GM19452 (cell line): ENCODE measurements at regions not wholly inside any gene's neighbourhood (a gene's known extent, or its start where the extent isn't known, plus 50 kb on each side); places are given as distances from the start of the nearest gene placed in this dataset.

ENCODE experiments used
- ATAC-seq: cut with Tn5 transposase; IDR thresholded peaks from one replicate; pipeline ENCODE4 v1.9.1; 2021; ENCODE audit not compliant: unreplicated experiment

GRCh38 chr13:70923863-70924752 is 815.9 kb upstream of the KLHL1 start:
- no peak for ATAC-seq

GRCh38 chr13:70911286-70911685 is 803.0 kb upstream of the KLHL1 start:
- ATAC-seq, result no peak

- ATAC-seq, result no peak
These were observed 800.5 kb upstream of the KLHL1 start for GRCh38 chr13:70908795-70909194.

DNA sequence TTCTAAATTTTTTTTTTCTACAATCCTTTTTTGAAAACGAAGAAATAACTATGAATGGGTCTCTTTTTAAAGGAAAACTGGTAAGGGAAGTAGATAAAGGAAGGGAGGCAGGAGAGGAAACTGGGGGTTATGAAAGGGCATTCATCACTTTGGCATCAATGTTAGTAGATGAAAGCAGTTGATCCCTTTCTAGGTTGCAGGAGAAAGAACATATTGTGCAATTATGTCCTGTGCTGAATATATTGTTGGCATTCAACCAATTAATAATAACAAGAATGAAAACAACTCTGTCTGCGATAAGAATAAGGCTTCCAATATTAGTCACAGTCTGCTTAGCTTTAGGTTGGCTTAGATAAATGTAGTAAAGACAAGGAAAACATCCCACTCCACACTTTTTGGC is 796.8 kb upstream of the KLHL1 start:
- no peak for ATAC-seq

DNA sequence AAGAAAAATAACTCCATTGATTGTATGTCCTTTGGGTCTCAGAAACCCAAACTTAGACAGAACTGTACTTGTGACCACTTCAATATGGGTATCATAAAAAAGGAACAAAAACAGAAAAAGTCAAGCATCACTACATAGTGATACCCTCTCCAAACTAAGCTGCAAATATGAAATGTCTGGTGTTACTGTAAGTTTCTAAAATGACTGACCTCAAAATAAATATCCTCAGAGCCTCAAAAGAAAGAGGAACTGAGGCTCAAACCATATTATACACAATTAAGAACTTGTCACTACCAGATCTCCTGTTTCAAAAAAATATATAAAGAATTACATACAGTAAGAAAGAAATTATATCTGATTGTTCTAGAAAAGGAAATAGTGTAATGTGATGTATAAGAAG is 787.9 kb upstream of the KLHL1 start:
- no peak for ATAC-seq

GRCh38 chr13:70895599-70895998 is 787.3 kb upstream of the KLHL1 start:
- ATAC-seq, result no peak

DNA sequence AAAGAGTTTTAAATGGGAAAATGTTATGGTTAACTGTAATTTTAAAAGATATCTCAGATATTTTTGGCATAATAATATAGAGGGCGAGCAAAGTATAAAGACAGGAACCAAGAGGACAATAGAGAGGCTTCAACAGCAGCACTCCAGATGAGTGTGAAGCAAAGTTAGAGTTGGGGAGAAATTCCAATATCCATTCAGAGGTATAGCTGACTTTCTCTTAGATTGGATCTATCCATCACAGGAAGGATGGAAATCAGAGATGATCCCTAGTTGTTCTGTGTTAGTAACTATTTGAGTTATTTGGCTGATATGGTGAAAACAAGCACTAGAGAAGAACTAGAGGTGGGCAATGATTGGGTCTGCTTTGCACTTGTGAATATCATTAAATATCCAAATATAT is 786.0 kb upstream of the KLHL1 start:
- peak; percentile 24 for ATAC-seq

DNA sequence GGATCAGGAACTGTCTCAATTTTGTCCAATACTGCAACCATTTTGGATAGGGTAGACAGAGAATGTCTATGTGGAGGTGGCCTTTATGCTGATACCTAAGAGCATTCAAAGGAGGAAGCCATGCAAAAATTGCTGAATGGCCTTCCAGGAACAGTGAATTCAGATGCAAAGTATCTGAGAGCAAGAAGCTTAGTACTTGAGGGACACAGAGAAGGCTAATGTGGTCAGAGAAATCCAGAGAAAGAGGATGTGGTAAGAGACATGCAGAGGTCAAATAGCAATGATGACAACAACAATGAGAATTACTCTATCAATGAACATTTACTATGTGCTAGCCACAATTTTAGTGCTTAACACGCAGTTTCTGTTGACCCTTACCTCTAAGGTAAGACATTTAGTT is 785.6 kb upstream of the KLHL1 start:
- ATAC-seq, result peak; percentile 71

- no peak for ATAC-seq
These were observed 782.0 kb upstream of the KLHL1 start for GRCh38 chr13:70890289-70890688.

DNA sequence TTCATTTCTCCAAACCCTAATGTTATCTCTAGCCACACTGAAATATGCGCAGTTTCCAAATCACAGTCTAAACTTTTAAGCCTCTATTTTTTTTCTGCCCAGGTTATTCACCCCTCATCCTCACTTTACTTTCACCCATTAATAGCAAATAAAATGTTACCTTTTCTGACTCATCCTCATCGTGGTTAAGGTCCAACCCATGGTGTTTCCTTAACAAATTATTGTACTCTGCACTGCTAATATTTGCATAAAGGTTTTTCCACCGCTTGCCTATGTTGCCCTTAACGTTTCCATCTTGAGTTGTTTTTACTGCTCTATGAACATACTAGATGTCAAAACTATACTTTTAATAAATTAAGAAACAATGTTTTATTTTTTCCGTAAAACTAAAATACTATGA is 780.9 kb upstream of the KLHL1 start:
- ATAC-seq, result no peak

GRCh38 chr13:70884196-70884595 is 775.9 kb upstream of the KLHL1 start:
- no peak for ATAC-seq

- no peak for ATAC-seq
These were observed 766.4 kb upstream of the KLHL1 start for GRCh38 chr13:70874636-70875035.

DNA sequence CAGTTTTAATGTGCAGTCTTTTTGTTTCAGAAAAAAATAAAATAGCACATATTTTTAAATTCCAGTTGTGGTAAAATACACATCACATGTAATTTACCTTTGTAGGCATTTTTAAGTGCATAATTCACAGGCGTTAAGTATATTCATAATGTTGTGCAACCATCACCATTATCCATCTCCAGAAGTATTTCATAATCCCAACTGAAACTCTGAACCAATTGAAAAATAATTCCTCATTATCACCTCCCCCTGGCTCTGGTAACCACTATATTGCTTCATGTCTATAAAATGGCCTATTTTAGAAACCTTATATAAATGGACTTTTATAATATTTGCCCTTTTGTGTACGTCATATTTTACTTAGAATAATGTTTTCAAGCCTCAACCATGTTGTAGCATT is 756.5 kb upstream of the KLHL1 start:
- no peak for ATAC-seq

DNA sequence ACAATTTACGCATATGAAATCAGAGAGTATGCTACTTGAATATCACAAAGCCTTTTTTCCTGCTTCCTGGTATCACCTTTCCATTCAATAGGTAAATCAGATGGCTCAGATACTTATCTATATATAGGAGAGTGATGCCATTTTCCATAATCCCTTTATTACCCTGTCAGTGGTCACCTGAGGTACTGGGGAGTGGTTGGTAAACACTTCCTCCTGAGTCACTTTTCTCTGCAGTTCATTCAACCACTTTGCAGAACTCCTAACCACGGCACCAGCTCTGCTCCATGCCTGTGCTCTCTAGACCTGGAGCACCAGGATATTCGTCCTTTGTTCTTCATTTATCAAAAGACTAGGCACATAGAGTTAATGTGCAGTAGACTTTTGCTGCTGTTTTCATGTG is 748.5 kb upstream of the KLHL1 start:
- no peak for ATAC-seq

- ATAC-seq, result no peak
These were observed 747.8 kb upstream of the KLHL1 start for GRCh38 chr13:70856025-70856424.

DNA sequence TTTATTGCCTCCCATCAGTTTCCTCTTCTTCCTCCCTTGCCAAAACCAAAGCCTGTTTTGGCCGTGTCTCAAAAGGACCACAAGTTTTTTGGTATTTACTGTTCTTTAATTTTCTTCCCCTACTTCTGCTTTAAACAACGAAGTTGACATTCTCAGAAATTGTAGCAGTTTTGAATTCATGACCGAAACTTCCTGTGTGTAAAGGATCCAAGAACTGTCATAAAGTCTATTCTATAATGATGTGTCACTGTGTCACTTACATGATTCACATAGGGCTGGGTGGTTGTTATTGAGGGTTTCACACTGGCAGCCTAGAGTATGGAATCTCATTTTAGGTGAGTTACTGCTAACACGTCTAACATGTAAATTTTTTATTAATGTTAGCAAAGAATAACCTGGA is 741.0 kb upstream of the KLHL1 start:
- no peak for ATAC-seq

- ATAC-seq, result no peak
These were observed 736.3 kb upstream of the KLHL1 start for GRCh38 chr13:70844391-70845108.

GRCh38 chr13:70842062-70842644 is 733.9 kb upstream of the KLHL1 start:
- ATAC-seq, result no peak

GRCh38 chr13:70841240-70842061 is 733.2 kb upstream of the KLHL1 start:
- ATAC-seq, result no peak

DNA sequence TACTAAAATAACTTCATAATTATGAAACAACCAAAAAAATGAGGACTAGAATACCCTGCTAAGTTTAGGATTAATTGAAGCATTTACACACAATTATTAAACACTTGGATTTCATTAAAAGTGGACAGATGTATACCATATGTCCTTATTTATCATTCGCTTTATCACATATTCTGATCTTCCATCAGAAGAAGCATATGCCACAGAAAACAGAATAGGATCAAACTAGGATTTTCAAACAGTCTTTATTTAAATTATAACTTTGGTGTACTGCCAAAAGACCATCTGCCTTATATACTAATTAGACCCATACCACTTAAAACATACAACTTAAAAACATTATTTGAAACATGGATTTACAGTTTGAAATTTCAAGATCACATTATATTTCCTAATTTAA is 727.1 kb upstream of the KLHL1 start:
- ATAC-seq, result no peak

DNA sequence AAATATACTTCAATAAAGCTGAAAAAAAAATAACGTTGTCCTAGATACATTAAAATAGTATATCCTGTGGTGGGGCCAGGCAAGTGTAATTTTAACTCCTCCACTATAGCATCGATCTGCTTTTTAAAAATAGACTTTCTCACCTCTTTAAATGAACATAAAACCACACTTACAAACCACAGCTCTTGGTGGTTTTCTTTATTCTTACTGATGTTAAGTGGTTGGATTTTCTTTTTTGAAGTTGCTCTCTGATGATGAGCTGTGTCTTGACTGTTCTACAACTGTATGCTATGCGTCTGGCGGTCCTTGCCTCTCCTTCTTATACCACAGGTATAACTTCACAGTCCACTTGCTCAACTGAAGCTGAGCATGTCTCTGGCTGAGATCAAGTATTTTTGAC is 721.5 kb upstream of the KLHL1 start:
- no peak for ATAC-seq
